ENCODE measurements at regions not wholly inside any gene's neighbourhood (a gene's known extent, or its start where the extent isn't known, plus 50 kb on each side); places are given as distances from the start of the nearest gene placed in this dataset.

DNA sequence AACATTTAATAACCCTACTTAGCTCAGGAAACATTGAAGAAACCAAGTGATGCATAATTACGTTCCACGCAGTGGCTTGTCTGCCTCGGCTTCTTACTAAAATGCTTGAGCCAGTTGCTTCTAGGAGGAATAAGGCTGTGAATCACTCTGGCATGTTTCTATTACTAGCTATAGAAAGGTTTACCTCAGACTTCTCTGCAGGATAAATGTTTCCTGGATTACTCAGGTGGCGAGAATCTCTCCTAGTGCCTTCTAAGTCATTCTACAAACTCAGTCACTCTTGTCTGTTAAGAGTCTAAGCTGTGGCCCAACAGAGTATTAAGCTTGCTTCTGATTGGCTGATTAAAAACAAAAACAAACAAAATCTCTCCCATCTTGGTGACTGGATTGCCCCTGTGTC lies 92.0 kb upstream of the RALGPS2 start:
- TF ChIP-seq, protein P1, sequence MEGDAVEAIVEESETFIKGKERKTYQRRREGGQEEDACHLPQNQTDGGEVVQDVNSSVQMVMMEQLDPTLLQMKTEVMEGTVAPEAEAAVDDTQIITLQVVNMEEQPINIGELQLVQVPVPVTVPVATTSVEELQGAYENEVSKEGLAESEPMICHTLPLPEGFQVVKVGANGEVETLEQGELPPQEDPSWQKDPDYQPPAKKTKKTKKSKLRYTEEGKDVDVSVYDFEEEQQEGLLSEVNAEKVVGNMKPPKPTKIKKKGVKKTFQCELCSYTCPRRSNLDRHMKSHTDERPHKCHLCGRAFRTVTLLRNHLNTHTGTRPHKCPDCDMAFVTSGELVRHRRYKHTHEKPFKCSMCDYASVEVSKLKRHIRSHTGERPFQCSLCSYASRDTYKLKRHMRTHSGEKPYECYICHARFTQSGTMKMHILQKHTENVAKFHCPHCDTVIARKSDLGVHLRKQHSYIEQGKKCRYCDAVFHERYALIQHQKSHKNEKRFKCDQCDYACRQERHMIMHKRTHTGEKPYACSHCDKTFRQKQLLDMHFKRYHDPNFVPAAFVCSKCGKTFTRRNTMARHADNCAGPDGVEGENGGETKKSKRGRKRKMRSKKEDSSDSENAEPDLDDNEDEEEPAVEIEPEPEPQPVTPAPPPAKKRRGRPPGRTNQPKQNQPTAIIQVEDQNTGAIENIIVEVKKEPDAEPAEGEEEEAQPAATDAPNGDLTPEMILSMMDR (conservative IDR thresholded peaks at IDR 0.05; ENCODE audit: low read depth, low read length), result no peak
- TF ChIP-seq EZH2 (IDR thresholded peaks at IDR 0.05; ENCODE audit: low read length, unreplicated experiment), result no peak
- no peak for TF ChIP-seq EZH2phosphoT487 (IDR thresholded peaks at IDR 0.05; ENCODE audit: borderline replicate concordance, low read length)
